Adrenal gland (tissue), 9 donors: ENCODE measurements at regions not wholly inside any gene's neighbourhood (a gene's known extent, or its start where the extent isn't known, plus 50 kb on each side); places are given as distances from the start of the nearest gene placed in this dataset.

Experiments used
- DNase-seq, 7 donors: peaks; one replicate each; pipeline ENCODE4 v3.0.0-alpha.2; 2019 to 2020
- H3K27ac ChIP-seq, 5 donors: fragments of 200-600 bp; sonication (generic) in 4 of 5; 1 replicate in 3 of 5; 2 replicates in 2 of 5; pipeline versions ENCODE4 v1.5.1 to v1.8.0; 2016 to 2020; ENCODE audit warnings: mild to moderate bottlenecking in 1 of 5
- H3K27me3 ChIP-seq: fragments of 200-600 bp; 2 replicates; pipeline ENCODE4 v1.8.0; 2021
- H3K36me3 ChIP-seq, 2 donors: fragments of 200-600 bp; replicated peaks in 1 of 2; 1 replicate in 1 of 2; 2 replicates in 1 of 2; pipeline versions ENCODE4 v1.5.1 to v1.8.0; 2018 to 2022
- H3K4me1 ChIP-seq, 2 donors: fragments of 200-600 bp; replicated peaks in 1 of 2; 1 replicate in 1 of 2; 2 replicates in 1 of 2; pipeline versions ENCODE4 v1.5.1 to v1.8.0; 2018 to 2021
- H3K4me3 ChIP-seq, 4 donors: fragments of 200-600 bp; sonication (generic) in 3 of 4; one replicate each; pipeline ENCODE4 v1.5.1; 2016 to 2018
- H3K9me3 ChIP-seq, 3 donors: fragments of 200-600 bp; sonication (generic) in 1 of 3; replicated peaks in 1 of 3; 1 replicate in 2 of 3; 2 replicates in 1 of 3; pipeline versions ENCODE4 v1.5.1 to v1.8.0; 2016 to 2021
- CTCF ChIP-seq, 6 experiments: fragments of 450-650 bp in 4 of 6; fragments of 200-600 bp in 2 of 6; sonication (generic) in 1 of 6; IDR thresholded peaks; 1 replicate in 5 of 6; 2 replicates in 1 of 6; pipeline versions ENCODE4 v1.5.1 to v1.8.0; 2016 to 2021; ENCODE audit warnings: antibody characterized with exemption in 6 of 6, mild to moderate bottlenecking in 2 of 6, moderate library complexity in 1 of 6
- POLR2A ChIP-seq, 2 donors: fragments of 450-650 bp; IDR thresholded peaks; one replicate each; pipeline ENCODE4 v1.6.1; 2017; ENCODE audit warnings: antibody characterized with exemption in 2 of 2, mild to moderate bottlenecking in 2 of 2, moderate library complexity in 1 of 2
- WGBS, 4 donors: extraction: QIAGEN DNeasy Blood & Tissue Kit in 2 of 4; methylation state at CpG; one replicate each; pipeline versions ENCODE4 v1.1.5 to v1.1.7; 2013 to 2017; 5-methylcytosine and 5-hydroxymethylcytosine counted together
- intact Hi-C, 2 donors: fragments of 100-400 bp; cut with DNase I; formaldehyde crosslinking; loops; one replicate each; pipeline versions ENCODE4 v1.14.1 to v1.15.0; 2022 to 2023
- donor health status: healthy with polysubstance abuse.
- donor health status: Bipolar disorder and iron deficiency.
- donor health status: DM: yes; HTN: yes; CAD: no.
- donor health status: DM: no; HTN: no; CAD: no.
- donor health status: DM: no; HTN: no; CAD: no.

GRCh38 chr13:40132249-40132648 is 476.8 kb downstream of the COG6 start:
- Histone ChIP-seq H3K27me3 (no peaks in the 10 kb centered on the region), H3K27ac (no peak overlapping the region), H3K9me3 (no peaks in the 10 kb centered on the region), H3K4me3 (no peak overlapping the region), H3K36me3 (no peaks in the 10 kb centered on the region), H3K4me1 (no peaks in the 10 kb centered on the region)
- intact Hi-C loops = no loop called here
- 87 to 97% (median 95%) methylated on average over 3 of the region's 3 CpGs for WGBS, 4 donors
- DNase-seq = no peak
- TF ChIP-seq CTCF (IDR thresholded peaks at IDR 0.05) = no peak
- no peak for TF ChIP-seq POLR2A (IDR thresholded peaks at IDR 0.05)

- intact Hi-C loops = no loop called here
- no peak for TF ChIP-seq POLR2A (IDR thresholded peaks at IDR 0.05)
- no peak for TF ChIP-seq CTCF (IDR thresholded peaks at IDR 0.05)
These were observed 481.4 kb downstream of the COG6 start for GRCh38 chr13:40136896-40137295.

DNA sequence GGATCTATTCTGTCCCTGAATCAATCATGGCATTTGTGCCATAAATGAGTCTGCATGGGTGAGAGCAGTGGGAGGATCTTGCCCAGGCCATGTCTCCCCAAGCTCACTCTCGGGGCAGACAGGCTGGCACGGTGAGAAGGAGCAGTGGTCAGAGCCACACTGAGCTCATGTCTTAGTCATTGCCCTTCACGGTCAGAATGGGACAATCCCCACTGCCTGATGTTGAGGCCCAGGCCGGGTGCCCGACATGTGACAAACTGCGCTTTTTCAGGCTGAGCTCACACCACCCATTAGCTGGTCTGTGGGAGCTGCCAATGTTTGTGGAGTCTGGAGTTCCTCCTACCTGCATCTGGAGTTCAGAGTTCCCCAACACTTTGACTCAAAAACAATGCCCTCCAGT is 481.9 kb downstream of the COG6 start:
- intact Hi-C loops = no loop called here
- DNase-seq = no peak
- Histone ChIP-seq H3K27ac (no peak overlapping the region), H3K9me3 (no peaks in the 10 kb centered on the region), H3K4me1 (no peaks in the 10 kb centered on the region), H3K4me3 (no peak overlapping the region), H3K36me3 (no peaks in the 10 kb centered on the region), H3K27me3 (no peaks in the 10 kb centered on the region)
- 86 to 100% (median 95%) methylated on average over 1 to 6 of the region's 6 CpGs for WGBS, 4 donors
- no peak for TF ChIP-seq POLR2A (IDR thresholded peaks at IDR 0.05)
- TF ChIP-seq CTCF (IDR thresholded peaks at IDR 0.05) = no peak

More at GRCh38 chr13:40136896-40137295, 481.4 kb downstream of the COG6 start:
- Histone ChIP-seq H3K27ac (no peak overlapping the region), H3K27me3 (no peaks in the 10 kb centered on the region), H3K36me3 (no peaks in the 10 kb centered on the region), H3K4me1 (no peaks in the 10 kb centered on the region), H3K4me3 (no peak overlapping the region), H3K9me3 (no peaks in the 10 kb centered on the region)
- WGBS, 4 donors = 93 to 100% (median 95%) methylated on average over 2 of the region's 2 CpGs
- no peak for DNase-seq

DNA sequence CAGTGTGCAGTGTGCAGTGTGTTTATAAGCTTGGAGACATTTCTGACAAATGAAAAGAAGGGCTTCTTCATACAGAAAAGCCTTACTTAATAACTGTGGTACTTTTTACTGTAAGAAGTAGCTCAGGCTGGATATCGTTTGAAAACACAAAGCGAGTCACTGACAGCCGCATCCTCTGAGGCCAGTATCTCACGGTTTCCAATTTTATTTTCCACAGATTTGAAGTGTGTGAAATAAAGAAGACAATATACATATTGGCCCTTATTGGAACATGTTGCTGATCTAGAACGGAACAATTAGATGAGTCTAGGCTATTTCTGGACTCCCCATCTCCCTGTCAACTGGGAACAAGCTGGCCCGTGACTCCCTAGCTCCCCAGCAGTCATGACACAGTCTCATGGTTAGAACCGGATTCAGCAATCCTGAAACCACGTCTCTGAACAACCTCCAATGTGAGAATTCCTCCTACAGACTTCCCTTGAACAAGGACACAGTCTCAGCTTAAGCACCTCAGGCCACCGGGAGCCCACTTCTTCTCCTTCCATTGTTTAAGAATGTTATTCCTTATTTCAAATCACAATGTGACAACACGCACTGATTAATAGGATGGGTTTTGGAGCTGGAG is 484.5 kb downstream of the COG6 start:
- 73 to 79% (median 75%) methylated on average over 9 to 10 of the region's 10 CpGs for WGBS, 4 donors
- H3K27ac ChIP-seq = no peak overlapping the region
- no peak overlapping the region for H3K4me3 ChIP-seq
- TF ChIP-seq POLR2A (IDR thresholded peaks at IDR 0.05) (no peak), CTCF (IDR thresholded peaks at IDR 0.05) (no peak)
- no peaks in the 10 kb centered on the region for H3K27me3 ChIP-seq
- H3K9me3 ChIP-seq = no peaks in the 10 kb centered on the region
- no peak for DNase-seq
- intact Hi-C loops = no loop called here
- no peaks in the 10 kb centered on the region for H3K4me1 ChIP-seq
- H3K36me3 ChIP-seq = no peaks in the 10 kb centered on the region
